Neural progenitor cell (in vitro differentiated cells): ENCODE measurements at regions not wholly inside any gene's neighbourhood (a gene's known extent, or its start where the extent isn't known, plus 50 kb on each side); places are given as distances from the start of the nearest gene placed in this dataset.

ENCODE experiments used
- DNase-seq: peaks from one replicate; pipeline ENCODE4 v3.0.0-alpha.2; 2016; ENCODE audit warnings: low spot score
- H2AFZ ChIP-seq: fragments of 200-600 bp; sonication (generic); replicated peaks from 2 replicates; pipeline ENCODE4 v1.6.1; 2016; ENCODE audit warnings: antibody characterized with exemption
- H3F3A ChIP-seq: fragments of 200-600 bp; sonication (generic); 2 replicates; pipeline ENCODE4 v1.6.1; 2016; ENCODE audit warnings: antibody characterized with exemption, low read depth
- H3K27ac ChIP-seq: fragments of 200-600 bp; sonication (generic); 2 replicates; pipeline ENCODE4 v1.5.1; 2016; ENCODE audit warnings: mild to moderate bottlenecking
- H3K27me3 ChIP-seq: fragments of 200-600 bp; sonication (generic); 2 replicates; pipeline ENCODE4 v1.6.1; 2016; ENCODE audit warnings: mild to moderate bottlenecking, moderate library complexity
- H3K36me3 ChIP-seq: fragments of 200-600 bp; sonication (generic); 2 replicates; pipeline ENCODE4 v1.5.1; 2016
- H3K4me1 ChIP-seq: fragments of 200-600 bp; sonication (generic); 2 replicates; pipeline ENCODE4 v1.6.1; 2016; ENCODE audit warnings: mixed run types
- H3K4me2 ChIP-seq: fragments of 200-600 bp; sonication (generic); 2 replicates; pipeline ENCODE4 v1.6.1; 2016
- H3K4me3 ChIP-seq: fragments of 200-600 bp; sonication (generic); 2 replicates; pipeline ENCODE4 v1.5.1; 2016
- H3K79me2 ChIP-seq: fragments of 200-600 bp; sonication (generic); 2 replicates; pipeline ENCODE4 v1.6.1; 2016; ENCODE audit warnings: low read depth
- H3K9ac ChIP-seq: fragments of 200-600 bp; sonication (generic); 2 replicates; pipeline ENCODE4 v1.6.1; 2016
- H3K9me3 ChIP-seq: fragments of 200-600 bp; sonication (generic); 2 replicates; pipeline ENCODE4 v1.5.1; 2016; ENCODE audit warnings: low read depth
- H4K20me1 ChIP-seq: fragments of 200-600 bp; sonication (generic); 2 replicates; pipeline ENCODE4 v1.6.1; 2016; ENCODE audit warnings: low read depth
- H3K27ac Mint-ChIP-seq: 3 replicates; pipeline ENCODE4 v1.8.0; 2021; ENCODE audit warnings: mixed read lengths
- H3K27me3 Mint-ChIP-seq: 2 replicates; pipeline ENCODE4 v1.8.0; 2022; ENCODE audit warnings: low read depth, mild to moderate bottlenecking, inconsistent platforms, moderate library complexity, mixed read lengths; ENCODE audit not compliant: insufficient read depth
- H3K36me3 Mint-ChIP-seq: 3 replicates; pipeline ENCODE4 v1.8.0; 2021; ENCODE audit warnings: mixed read lengths
- H3K4me1 Mint-ChIP-seq: 3 replicates; pipeline ENCODE4 v1.8.0; 2021; ENCODE audit warnings: mixed read lengths
- H3K4me3 Mint-ChIP-seq: 3 replicates; pipeline ENCODE4 v1.8.0; 2021; ENCODE audit warnings: mild to moderate bottlenecking, moderate library complexity, mixed read lengths
- H3K9me3 Mint-ChIP-seq: 3 replicates; pipeline ENCODE4 v1.8.0; 2020; ENCODE audit warnings: mixed read lengths
- EZH2 ChIP-seq: fragments of 200-600 bp; sonication (generic); IDR thresholded peaks from 2 replicates; pipeline ENCODE4 v1.6.1; 2017; ENCODE audit warnings: antibody characterized with exemption, mild to moderate bottlenecking, moderate library complexity
- EZH2phosphoT487 ChIP-seq: fragments of 200-600 bp; sonication (generic); IDR thresholded peaks from 2 replicates; pipeline ENCODE4 v1.6.1; 2017; ENCODE audit warnings: antibody characterized with exemption
- TF ChIP-seq, protein P1 (sequence below): fragments of 200-600 bp; sonication (generic); IDR thresholded peaks from 2 replicates; pipeline ENCODE4 v1.5.1; 2017; ENCODE audit warnings: antibody characterized with exemption, mild to moderate bottlenecking

DNA sequence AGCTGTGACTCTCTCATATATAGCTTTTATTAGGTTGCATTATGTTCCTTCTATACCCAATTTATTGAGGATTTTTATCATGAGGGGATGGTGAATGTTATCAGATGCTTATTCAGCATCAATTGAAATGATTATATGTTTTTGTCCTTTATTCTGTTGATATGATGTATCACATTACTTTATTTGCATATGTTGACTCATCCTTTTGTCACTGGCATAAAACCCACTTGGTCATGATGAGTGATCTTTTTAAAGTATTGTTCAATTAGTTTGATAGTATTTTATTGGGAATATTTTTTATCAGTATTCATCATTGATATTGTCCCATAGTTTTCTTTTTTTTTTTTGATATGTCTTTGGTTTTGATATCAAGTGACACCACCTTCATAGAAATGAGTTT, 529.9 kb downstream of the MMUT start:
- Histone ChIP-seq H3K9me3 (peaks cover 3% of the 10 kb centered on the region), H3F3A (no peaks in the 10 kb centered on the region), H3K36me3 (no peaks in the 10 kb centered on the region), H3K4me2 (no peak overlapping the region), H2AFZ (no peak overlapping the region), H3K4me3 (no peak overlapping the region), H4K20me1 (no peaks in the 10 kb centered on the region), H3K27ac (no peak overlapping the region), H3K9ac (no peak overlapping the region), H3K27me3 (no peaks in the 10 kb centered on the region), H3K79me2 (no peaks in the 10 kb centered on the region), H3K4me1 (no peaks in the 10 kb centered on the region)
- Mint-ChIP-seq H3K4me1 (no peaks in the 10 kb centered on the region), H3K27ac (no peak overlapping the region), H3K36me3 (no peaks in the 10 kb centered on the region), H3K27me3 (no peaks in the 10 kb centered on the region), H3K4me3 (no peak overlapping the region), H3K9me3 (peaks cover 5% of the 10 kb centered on the region)
- no peak for TF ChIP-seq EZH2
- TF ChIP-seq EZH2phosphoT487, result no peak
- TF ChIP-seq, protein P1, sequence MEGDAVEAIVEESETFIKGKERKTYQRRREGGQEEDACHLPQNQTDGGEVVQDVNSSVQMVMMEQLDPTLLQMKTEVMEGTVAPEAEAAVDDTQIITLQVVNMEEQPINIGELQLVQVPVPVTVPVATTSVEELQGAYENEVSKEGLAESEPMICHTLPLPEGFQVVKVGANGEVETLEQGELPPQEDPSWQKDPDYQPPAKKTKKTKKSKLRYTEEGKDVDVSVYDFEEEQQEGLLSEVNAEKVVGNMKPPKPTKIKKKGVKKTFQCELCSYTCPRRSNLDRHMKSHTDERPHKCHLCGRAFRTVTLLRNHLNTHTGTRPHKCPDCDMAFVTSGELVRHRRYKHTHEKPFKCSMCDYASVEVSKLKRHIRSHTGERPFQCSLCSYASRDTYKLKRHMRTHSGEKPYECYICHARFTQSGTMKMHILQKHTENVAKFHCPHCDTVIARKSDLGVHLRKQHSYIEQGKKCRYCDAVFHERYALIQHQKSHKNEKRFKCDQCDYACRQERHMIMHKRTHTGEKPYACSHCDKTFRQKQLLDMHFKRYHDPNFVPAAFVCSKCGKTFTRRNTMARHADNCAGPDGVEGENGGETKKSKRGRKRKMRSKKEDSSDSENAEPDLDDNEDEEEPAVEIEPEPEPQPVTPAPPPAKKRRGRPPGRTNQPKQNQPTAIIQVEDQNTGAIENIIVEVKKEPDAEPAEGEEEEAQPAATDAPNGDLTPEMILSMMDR, result no peak
- DNase-seq, result no peak

DNA sequence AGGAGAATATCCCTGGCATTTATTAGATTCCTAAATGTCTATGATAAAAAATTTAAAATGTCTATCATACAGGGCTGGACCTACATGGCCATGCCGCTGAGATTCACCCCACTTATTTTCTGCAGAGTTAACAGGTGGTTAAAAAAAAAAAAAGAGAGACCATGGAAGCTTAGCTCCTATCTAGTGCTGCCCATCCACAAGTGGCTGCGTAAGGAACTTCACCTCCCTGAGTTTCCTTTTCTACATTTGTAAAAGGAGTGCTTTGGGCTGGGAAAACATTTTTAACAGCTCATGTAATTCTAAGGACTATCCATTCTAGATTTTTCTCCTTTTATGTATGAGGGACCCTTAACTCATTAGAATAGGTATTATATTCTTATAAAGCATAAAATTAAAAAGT, 534.1 kb downstream of the MMUT start:
- H3K27ac Mint-ChIP-seq, result no peak overlapping the region

DNA sequence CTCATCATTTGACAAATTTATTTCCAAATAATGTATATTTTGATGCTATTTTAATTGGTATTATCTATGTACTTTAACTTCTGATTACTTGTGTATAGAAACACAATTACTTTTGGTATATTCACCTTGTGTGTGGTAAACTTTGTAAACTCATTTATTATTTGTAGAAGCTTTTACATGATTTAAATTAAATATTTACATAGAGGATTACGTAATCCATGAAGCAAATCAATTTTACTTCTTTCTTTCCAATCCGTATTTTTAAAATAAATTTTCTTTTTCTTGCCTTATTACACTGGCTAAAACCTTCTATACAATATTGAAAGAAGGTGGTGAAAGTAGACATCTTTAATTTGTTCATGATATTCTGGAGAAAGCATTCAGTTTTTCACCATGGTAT, 540.2 kb downstream of the MMUT start:
- no peak overlapping the region for H3K27ac Mint-ChIP-seq
- Histone ChIP-seq H3K79me2 (no peaks in the 10 kb centered on the region), H4K20me1 (no peaks in the 10 kb centered on the region), H2AFZ (no peak overlapping the region), H3F3A (no peaks in the 10 kb centered on the region), H3K27ac (no peak overlapping the region), H3K27me3 (no peaks in the 10 kb centered on the region), H3K4me3 (no peak overlapping the region), H3K36me3 (no peaks in the 10 kb centered on the region), H3K4me1 (no peaks in the 10 kb centered on the region), H3K9me3 (peaks cover 4% of the 10 kb centered on the region), H3K9ac (no peak overlapping the region), H3K4me2 (no peak overlapping the region)
- no peak overlapping the region for H3K4me3 Mint-ChIP-seq
- no peaks in the 10 kb centered on the region for H3K27me3 Mint-ChIP-seq
- no peaks in the 10 kb centered on the region for H3K9me3 Mint-ChIP-seq
- no peaks in the 10 kb centered on the region for H3K36me3 Mint-ChIP-seq
- TF ChIP-seq EZH2phosphoT487 (no peak), EZH2 (no peak)
- TF ChIP-seq, protein P1, result no peak
- no peak for DNase-seq
- H3K4me1 Mint-ChIP-seq, result no peaks in the 10 kb centered on the region

More for the DNA sequence above, 534.1 kb downstream of the MMUT start:
- H3K27me3 Mint-ChIP-seq, result no peaks in the 10 kb centered on the region
- no peak overlapping the region for H3K27ac ChIP-seq
- no peaks in the 10 kb centered on the region for H4K20me1 ChIP-seq
- H3K4me3 ChIP-seq, result no peak overlapping the region
- no peaks in the 10 kb centered on the region for H3K4me1 ChIP-seq
- H2AFZ ChIP-seq, result no peak overlapping the region
- no peak for TF ChIP-seq EZH2phosphoT487
- TF ChIP-seq, protein P1, result peak; percentile 19
- peaks cover under 1% of the 10 kb centered on the region for H3K9me3 ChIP-seq
- no peaks in the 10 kb centered on the region for H3K4me1 Mint-ChIP-seq
- H3K4me2 ChIP-seq, result no peak overlapping the region
- H3K27me3 ChIP-seq, result no peaks in the 10 kb centered on the region
- DNase-seq, result peak; percentile 22
- no peak overlapping the region for H3K9ac ChIP-seq
- no peaks in the 10 kb centered on the region for H3K79me2 ChIP-seq
- H3K4me3 Mint-ChIP-seq, result no peak overlapping the region
- H3F3A ChIP-seq, result no peaks in the 10 kb centered on the region
- H3K36me3 Mint-ChIP-seq, result no peaks in the 10 kb centered on the region
- H3K36me3 ChIP-seq, result no peaks in the 10 kb centered on the region
- H3K9me3 Mint-ChIP-seq, result peaks cover 3% of the 10 kb centered on the region

DNA sequence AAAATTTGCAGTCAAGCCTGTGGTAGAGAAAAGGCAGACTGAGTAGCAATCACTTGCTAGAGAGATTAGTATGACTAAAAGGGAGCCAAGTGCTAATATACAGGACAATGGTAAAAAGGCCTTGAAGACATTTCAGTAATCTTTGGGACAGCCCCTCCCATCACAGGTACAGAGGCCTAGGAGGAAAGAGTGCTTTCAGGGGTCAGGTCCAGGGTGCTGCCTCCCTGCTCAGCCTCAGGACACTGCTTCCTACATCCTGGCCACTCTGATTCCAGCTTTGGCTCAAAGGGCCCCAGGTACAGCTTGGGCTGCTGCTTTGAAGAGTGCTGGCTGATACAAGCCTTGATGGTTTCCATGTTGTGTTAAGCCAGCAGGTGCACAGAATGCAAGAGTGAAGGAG, 543.5 kb downstream of the MMUT start:
- Mint-ChIP-seq H3K27me3 (no peaks in the 10 kb centered on the region), H3K27ac (no peak overlapping the region), H3K4me1 (no peaks in the 10 kb centered on the region), H3K9me3 (no peaks in the 10 kb centered on the region), H3K4me3 (no peak overlapping the region), H3K36me3 (no peaks in the 10 kb centered on the region)
- H3K36me3 ChIP-seq, result no peaks in the 10 kb centered on the region
- H3K4me1 ChIP-seq, result peaks cover 3% of the 10 kb centered on the region
- peaks cover 4% of the 10 kb centered on the region for H3K9me3 ChIP-seq
- no peak overlapping the region for H3K9ac ChIP-seq
- H3K27me3 ChIP-seq, result no peaks in the 10 kb centered on the region
- no peak overlapping the region for H3K4me3 ChIP-seq
- H3K79me2 ChIP-seq, result no peaks in the 10 kb centered on the region
- H3F3A ChIP-seq, result no peaks in the 10 kb centered on the region
- no peak for TF ChIP-seq EZH2
- TF ChIP-seq EZH2phosphoT487, result no peak
- TF ChIP-seq, protein P1, result no peak
- H4K20me1 ChIP-seq, result no peaks in the 10 kb centered on the region
- DNase-seq, result no peak
- no peak overlapping the region for H3K4me2 ChIP-seq
- H3K27ac ChIP-seq, result no peak overlapping the region
- peak overlapping the region; percentile 63 for H2AFZ ChIP-seq
